ENCODE measurements at regions not wholly inside any gene's neighbourhood (a gene's known extent, or its start where the extent isn't known, plus 50 kb on each side); places are given as distances from the start of the nearest gene placed in this dataset.

- BruUV-seq (replicated peaks) = no TSS peak
- H3K4me3 ChIP-seq = no peak overlapping the region
- SMC1A ChIA-PET (ENCODE audit: uncharacterized antibody, unreplicated experiment) = no interaction called here
- no peak for DNase-seq (ENCODE audit: low read depth, low spot score)
- 38% methylated on average over 3 of the region's 3 CpGs for WGBS (ENCODE audit: insufficient coverage, insufficient replicate concordance, low lambda C conversion rate, missing lambda C conversion rate)
- in situ Hi-C loops (cut with MboI) (no loop called here), intact Hi-C loops (cut with micrococcal nuclease; ENCODE audit: unreplicated experiment) (no loop called here)
- TF ChIP-seq ZNF274 (IDR thresholded peaks at IDR 0.05; ENCODE audit: insufficient read depth, insufficient read length) (no peak), HDGF (IDR thresholded peaks at IDR 0.05) (no peak), IRF3 (IDR thresholded peaks at IDR 0.05) (no peak), EP300 (IDR thresholded peaks at IDR 0.05; ENCODE audit: borderline replicate concordance in 1 of 2, control insufficient read depth in 1 of 2, low read depth in 2 of 2, low read length in 2 of 2) (no peak)
- no peak for FAIRE-seq
- H3K36me3 ChIP-seq (ENCODE audit: control insufficient read depth in 2 of 2, insufficient read depth in 2 of 2, low read length in 1 of 2) = no peaks in the 10 kb centered on the region
- POLR2A ChIA-PET = no interaction called here
- no peak overlapping the region for H2AFZ ChIP-seq (ENCODE audit: control insufficient read depth, low read depth, low read length)
- no peaks in the 10 kb centered on the region for H4K20me1 ChIP-seq (ENCODE audit: control insufficient read depth, insufficient read depth)
- H3K27ac ChIP-seq (ENCODE audit: control insufficient read depth, insufficient read depth) = no peak overlapping the region
- no peak overlapping the region for H3K9ac ChIP-seq (ENCODE audit: control insufficient read depth, insufficient read depth, low read length)
- no peaks in the 10 kb centered on the region for H3K4me1 ChIP-seq (ENCODE audit: control insufficient read depth, insufficient read depth, low read length)
- no peaks in the 10 kb centered on the region for H3K9me3 ChIP-seq (replicated peaks; ENCODE audit: control insufficient read depth, insufficient read depth, low read length)
- ATAC-seq = no peak
- no peaks in the 10 kb centered on the region for H3K27me3 ChIP-seq (replicated peaks in 1 of 2; ENCODE audit: control insufficient read depth in 2 of 2, insufficient read depth in 2 of 2, low read length in 1 of 2)
- H3K79me2 ChIP-seq (ENCODE audit: control insufficient read depth, insufficient read depth, low read length) = no peaks in the 10 kb centered on the region
- CTCF ChIA-PET = no interaction called here
- RAD21 ChIA-PET (ENCODE audit: unreplicated experiment) = interaction anchor here (1.0 kb wide), 1 partner anchor 345 kb away, joined by 3 read pairs; no protein-coding TSS in a partner anchor
- H3K4me2 ChIP-seq (ENCODE audit: control insufficient read depth, insufficient read depth) = no peak overlapping the region
Observed at GRCh38 chr20:48276021-48276342, 490.7 kb upstream of the SULF2 start.

- POLR2A ChIA-PET = no interaction called here
- BruUV-seq (replicated peaks) = no TSS peak
- H2AFZ ChIP-seq (ENCODE audit: control insufficient read depth, low read depth, low read length) = no peak overlapping the region
- H3K4me1 ChIP-seq (ENCODE audit: control insufficient read depth, insufficient read depth, low read length) = no peaks in the 10 kb centered on the region
- no peak for FAIRE-seq
- H3K36me3 ChIP-seq (ENCODE audit: control insufficient read depth in 2 of 2, insufficient read depth in 2 of 2, low read length in 1 of 2) = no peaks in the 10 kb centered on the region
- H3K4me2 ChIP-seq (ENCODE audit: control insufficient read depth, insufficient read depth) = no peak overlapping the region
- no peak overlapping the region for H3K4me3 ChIP-seq
- 43% methylated on average over 6 of the region's 6 CpGs for WGBS (ENCODE audit: insufficient coverage, insufficient replicate concordance, low lambda C conversion rate, missing lambda C conversion rate)
- H3K9me3 ChIP-seq (replicated peaks; ENCODE audit: control insufficient read depth, insufficient read depth, low read length) = no peaks in the 10 kb centered on the region
- RAD21 ChIA-PET (ENCODE audit: unreplicated experiment) = interaction anchor here (1.0 to 1.6 kb wide), 2 partner anchors 345 to 381 kb away, joined by 3 read pairs; no protein-coding TSS in a partner anchor
- SMC1A ChIA-PET (ENCODE audit: uncharacterized antibody, unreplicated experiment) = interaction anchor here (0.9 to 1.1 kb wide), 2 partner anchors 11 to 64 kb away, joined by 3 to 4 read pairs; no protein-coding TSS in a partner anchor
- H3K27me3 ChIP-seq (replicated peaks in 1 of 2; ENCODE audit: control insufficient read depth in 2 of 2, insufficient read depth in 2 of 2, low read length in 1 of 2) = no peaks in the 10 kb centered on the region
- no peak overlapping the region for H3K27ac ChIP-seq (ENCODE audit: control insufficient read depth, insufficient read depth)
- no peak overlapping the region for H3K9ac ChIP-seq (ENCODE audit: control insufficient read depth, insufficient read depth, low read length)
- H3K79me2 ChIP-seq (ENCODE audit: control insufficient read depth, insufficient read depth, low read length) = no peaks in the 10 kb centered on the region
- in situ Hi-C loops (cut with MboI) = no loop called here
- no peaks in the 10 kb centered on the region for H4K20me1 ChIP-seq (ENCODE audit: control insufficient read depth, insufficient read depth)
- CTCF ChIA-PET = no interaction called here
- intact Hi-C loops (cut with micrococcal nuclease; ENCODE audit: unreplicated experiment) = no loop called here
- peak; percentile 81 for ATAC-seq
- no peak for DNase-seq (ENCODE audit: low read depth, low spot score)
- TF ChIP-seq MTA3 (IDR thresholded peaks at IDR 0.05; ENCODE audit: borderline replicate concordance, low read length) = no peak
- TF ChIP-seq BHLHE40 (IDR thresholded peaks at IDR 0.05; ENCODE audit: borderline replicate concordance in 1 of 2, low read depth in 2 of 2, low read length in 1 of 2) = peak in 1 of 2 experiments; percentile 50; a peak in 1 of 4 replicates
- peak; percentile 66 for TF ChIP-seq RUNX3 (IDR thresholded peaks at IDR 0.05; ENCODE audit: low read length)
- TF ChIP-seq IKZF2 (IDR thresholded peaks at IDR 0.05) = peak in 1 of 2 experiments; percentile 31; a peak in 2 of 4 replicates
- TF ChIP-seq BCL11A (IDR thresholded peaks at IDR 0.05; ENCODE audit: low read depth, low read length) = peak; percentile 15; the same call in 1 of the 2 replicates
- peak in 1 of 2 experiments; percentile 27; a peak in 1 of 4 replicates for TF ChIP-seq EP300 (IDR thresholded peaks at IDR 0.05; ENCODE audit: borderline replicate concordance in 1 of 2, control insufficient read depth in 1 of 2, low read depth in 2 of 2, low read length in 2 of 2)
- TF ChIP-seq RELA (IDR thresholded peaks at IDR 0.05; ENCODE audit: borderline replicate concordance, partially characterized antibody) = no peak
- TF ChIP-seq ZBTB33 (IDR thresholded peaks at IDR 0.05) = no peak
- TF ChIP-seq CREB1 (IDR thresholded peaks at IDR 0.05; ENCODE audit: low read depth) = peak; percentile 51; the same call in 1 of the 2 replicates
- TF ChIP-seq CHD4 (IDR thresholded peaks at IDR 0.05) = no peak
- TF ChIP-seq MEF2B (IDR thresholded peaks at IDR 0.05; ENCODE audit: partially characterized antibody, poor library complexity, severe bottlenecking) = peak; percentile 84
- TF ChIP-seq EZH2 (IDR thresholded peaks at IDR 0.05; ENCODE audit: borderline replicate concordance, control insufficient read depth, low read depth, low read length) = no peak
Observed at GRCh38 chr20:48275286-48276020, 490.2 kb upstream of the SULF2 start.
